ENCODE measurements at regions not wholly inside any gene's neighbourhood (a gene's known extent, or its start where the extent isn't known, plus 50 kb on each side); places are given as distances from the start of the nearest gene placed in this dataset.

GRCh38 chr3:74054566-74054965, 429.8 kb upstream of the PDZRN3 start:
- DNase-seq (ENCODE audit: insufficient read length, low spot score) (no peak), FAIRE-seq (no peak)
- no peak for TF ChIP-seq POU2F2 (IDR thresholded peaks at IDR 0.05; ENCODE audit: low read depth, low read length)
- TF ChIP-seq POLR2A (IDR thresholded peaks at IDR 0.05; ENCODE audit: low read depth, low read length) = no peak
- no peak for TF ChIP-seq POLR2AphosphoS5 (IDR thresholded peaks at IDR 0.05; ENCODE audit: low read depth, low read length)
- no peak for TF ChIP-seq SPI1 (IDR thresholded peaks at IDR 0.05; ENCODE audit: low read depth, low read length)
- no peak for TF ChIP-seq PAX5 (IDR thresholded peaks at IDR 0.05; ENCODE audit: insufficient read depth, low read length, severe bottlenecking)
- no peak for TF ChIP-seq TAF1 (IDR thresholded peaks at IDR 0.05; ENCODE audit: low read depth, low read length)

- TF ChIP-seq PAX5 (IDR thresholded peaks at IDR 0.05; ENCODE audit: insufficient read depth, low read length, severe bottlenecking) (no peak), POLR2A (IDR thresholded peaks at IDR 0.05; ENCODE audit: low read depth, low read length) (no peak), SPI1 (IDR thresholded peaks at IDR 0.05; ENCODE audit: low read depth, low read length) (no peak), POU2F2 (IDR thresholded peaks at IDR 0.05; ENCODE audit: low read depth, low read length) (no peak), POLR2AphosphoS5 (IDR thresholded peaks at IDR 0.05; ENCODE audit: low read depth, low read length) (no peak), TAF1 (IDR thresholded peaks at IDR 0.05; ENCODE audit: low read depth, low read length) (no peak)
- no peak for DNase-seq (ENCODE audit: insufficient read length, low spot score)
- FAIRE-seq = no peak
Observed at GRCh38 chr3:74053970-74054516, 429.3 kb upstream of the PDZRN3 start.

GRCh38 chr3:74049444-74049843, 424.7 kb upstream of the PDZRN3 start:
- no peak for FAIRE-seq
- no peak for DNase-seq (ENCODE audit: insufficient read length, low spot score)
- TF ChIP-seq POU2F2 (IDR thresholded peaks at IDR 0.05; ENCODE audit: low read depth, low read length) = no peak
- no peak for TF ChIP-seq SPI1 (IDR thresholded peaks at IDR 0.05; ENCODE audit: low read depth, low read length)
- TF ChIP-seq POLR2A (IDR thresholded peaks at IDR 0.05; ENCODE audit: low read depth, low read length) = no peak
- no peak for TF ChIP-seq POLR2AphosphoS5 (IDR thresholded peaks at IDR 0.05; ENCODE audit: low read depth, low read length)
- no peak for TF ChIP-seq PAX5 (IDR thresholded peaks at IDR 0.05; ENCODE audit: insufficient read depth, low read length, severe bottlenecking)
- TF ChIP-seq TAF1 (IDR thresholded peaks at IDR 0.05; ENCODE audit: low read depth, low read length) = no peak

GRCh38 chr3:74048699-74049098, 424.0 kb upstream of the PDZRN3 start:
- TF ChIP-seq POLR2AphosphoS5 (IDR thresholded peaks at IDR 0.05; ENCODE audit: low read depth, low read length) (no peak), SPI1 (IDR thresholded peaks at IDR 0.05; ENCODE audit: low read depth, low read length) (no peak), PAX5 (IDR thresholded peaks at IDR 0.05; ENCODE audit: insufficient read depth, low read length, severe bottlenecking) (no peak), POLR2A (IDR thresholded peaks at IDR 0.05; ENCODE audit: low read depth, low read length) (no peak), POU2F2 (IDR thresholded peaks at IDR 0.05; ENCODE audit: low read depth, low read length) (no peak), TAF1 (IDR thresholded peaks at IDR 0.05; ENCODE audit: low read depth, low read length) (no peak)
- DNase-seq (ENCODE audit: insufficient read length, low spot score) (no peak), FAIRE-seq (no peak)

- DNase-seq (ENCODE audit: insufficient read length, low spot score) = no peak
- no peak for FAIRE-seq
- TF ChIP-seq PAX5 (IDR thresholded peaks at IDR 0.05; ENCODE audit: insufficient read depth, low read length, severe bottlenecking) (no peak), TAF1 (IDR thresholded peaks at IDR 0.05; ENCODE audit: low read depth, low read length) (no peak), POU2F2 (IDR thresholded peaks at IDR 0.05; ENCODE audit: low read depth, low read length) (no peak)
Observed at GRCh38 chr3:74045000-74045399, 420.3 kb upstream of the PDZRN3 start.

- no peak for DNase-seq (ENCODE audit: insufficient read length, low spot score)
- no peak for FAIRE-seq
- TF ChIP-seq SPI1 (IDR thresholded peaks at IDR 0.05; ENCODE audit: low read depth, low read length) (no peak), TAF1 (IDR thresholded peaks at IDR 0.05; ENCODE audit: low read depth, low read length) (no peak), POLR2A (IDR thresholded peaks at IDR 0.05; ENCODE audit: low read depth, low read length) (no peak), POLR2AphosphoS5 (IDR thresholded peaks at IDR 0.05; ENCODE audit: low read depth, low read length) (no peak), POU2F2 (IDR thresholded peaks at IDR 0.05; ENCODE audit: low read depth, low read length) (no peak), PAX5 (IDR thresholded peaks at IDR 0.05; ENCODE audit: insufficient read depth, low read length, severe bottlenecking) (no peak)
Observed at GRCh38 chr3:74041068-74041675, 416.4 kb upstream of the PDZRN3 start.

GRCh38 chr3:74039105-74039504, 414.4 kb upstream of the PDZRN3 start:
- FAIRE-seq = no peak
- TF ChIP-seq TAF1 (IDR thresholded peaks at IDR 0.05; ENCODE audit: low read depth, low read length) = no peak
- no peak for TF ChIP-seq PAX5 (IDR thresholded peaks at IDR 0.05; ENCODE audit: insufficient read depth, low read length, severe bottlenecking)
- TF ChIP-seq POLR2A (IDR thresholded peaks at IDR 0.05; ENCODE audit: low read depth, low read length) = no peak
- TF ChIP-seq POLR2AphosphoS5 (IDR thresholded peaks at IDR 0.05; ENCODE audit: low read depth, low read length) = no peak
- no peak for TF ChIP-seq POU2F2 (IDR thresholded peaks at IDR 0.05; ENCODE audit: low read depth, low read length)
- no peak for DNase-seq (ENCODE audit: insufficient read length, low spot score)

- TF ChIP-seq POU2F2 (IDR thresholded peaks at IDR 0.05; ENCODE audit: low read depth, low read length) = no peak
- TF ChIP-seq TAF1 (IDR thresholded peaks at IDR 0.05; ENCODE audit: low read depth, low read length) = no peak
- no peak for TF ChIP-seq POLR2AphosphoS5 (IDR thresholded peaks at IDR 0.05; ENCODE audit: low read depth, low read length)
- FAIRE-seq (no peak), DNase-seq (ENCODE audit: insufficient read length, low spot score) (no peak)
Observed at GRCh38 chr3:74036568-74036967, 411.8 kb upstream of the PDZRN3 start.

- DNase-seq (ENCODE audit: insufficient read length, low spot score) (no peak), FAIRE-seq (no peak)
- TF ChIP-seq SPI1 (IDR thresholded peaks at IDR 0.05; ENCODE audit: low read depth, low read length) (no peak), POU2F2 (IDR thresholded peaks at IDR 0.05; ENCODE audit: low read depth, low read length) (no peak), POLR2AphosphoS5 (IDR thresholded peaks at IDR 0.05; ENCODE audit: low read depth, low read length) (no peak), PAX5 (IDR thresholded peaks at IDR 0.05; ENCODE audit: insufficient read depth, low read length, severe bottlenecking) (no peak), POLR2A (IDR thresholded peaks at IDR 0.05; ENCODE audit: low read depth, low read length) (no peak), TAF1 (IDR thresholded peaks at IDR 0.05; ENCODE audit: low read depth, low read length) (no peak)
Observed at GRCh38 chr3:74036102-74036501, 411.4 kb upstream of the PDZRN3 start.

- FAIRE-seq (no peak), DNase-seq (ENCODE audit: insufficient read length, low spot score) (no peak)
- TF ChIP-seq POLR2A (IDR thresholded peaks at IDR 0.05; ENCODE audit: low read depth, low read length) = no peak
- no peak for TF ChIP-seq TAF1 (IDR thresholded peaks at IDR 0.05; ENCODE audit: low read depth, low read length)
- TF ChIP-seq SPI1 (IDR thresholded peaks at IDR 0.05; ENCODE audit: low read depth, low read length) = no peak
- TF ChIP-seq POU2F2 (IDR thresholded peaks at IDR 0.05; ENCODE audit: low read depth, low read length) = no peak
- TF ChIP-seq POLR2AphosphoS5 (IDR thresholded peaks at IDR 0.05; ENCODE audit: low read depth, low read length) = no peak
- no peak for TF ChIP-seq PAX5 (IDR thresholded peaks at IDR 0.05; ENCODE audit: insufficient read depth, low read length, severe bottlenecking)
Observed at GRCh38 chr3:74033806-74034205, 409.1 kb upstream of the PDZRN3 start.

All from GM12891 (cell line).